HepG2 (cell line): ENCODE measurements at regions not wholly inside any gene's neighbourhood (a gene's known extent, or its start where the extent isn't known, plus 50 kb on each side); places are given as distances from the start of the nearest gene placed in this dataset.

Experiments used
- RAD21 ChIP-seq: fragments of 450-650 bp; formaldehyde crosslinking; IDR thresholded peaks from 2 replicates; pipeline ENCODE4 v1.5.0; 2020; ENCODE audit warnings: mild to moderate bottlenecking
- TEAD3 ChIP-seq: optimal IDR thresholded peaks from 2 replicates; pipeline ENCODE3; 2016; ENCODE audit warnings: borderline replicate concordance
- TF ChIP-seq, protein P1 (sequence below): sonication (generic); formaldehyde crosslinking; IDR thresholded peaks from 2 replicates; pipeline ENCODE4 v1.4.0; 2020; ENCODE audit warnings: missing genetic modification reagents

DNA sequence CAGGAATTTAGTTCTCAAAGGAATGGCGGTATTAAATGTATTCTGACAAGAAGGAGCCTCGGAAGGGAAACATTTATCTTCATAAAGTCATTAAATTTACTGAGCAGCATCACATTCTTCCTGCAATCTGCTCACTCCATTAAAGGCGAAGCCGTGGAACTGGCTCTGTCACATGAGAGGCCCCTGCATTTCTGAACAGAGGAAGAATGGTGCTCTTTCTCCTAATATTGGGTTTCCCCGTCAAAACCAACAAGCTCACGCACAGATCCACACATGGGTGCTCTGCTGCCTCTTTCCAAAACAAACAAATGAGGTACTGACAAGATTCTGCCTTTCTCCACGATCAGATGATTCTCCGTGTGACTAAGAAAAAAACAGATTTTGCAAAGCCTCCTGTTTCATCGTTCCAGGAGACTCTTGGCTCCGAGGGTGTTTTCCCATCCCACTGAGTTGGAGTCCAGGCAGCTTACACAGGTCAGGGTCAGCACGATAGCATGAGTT lies 191.2 kb downstream of the IDS start:
- TF ChIP-seq RAD21 (CRISPR knock-in tag) (no peak), TEAD3 (CRISPR knock-in tag) (no peak)
- TF ChIP-seq, protein P1, sequence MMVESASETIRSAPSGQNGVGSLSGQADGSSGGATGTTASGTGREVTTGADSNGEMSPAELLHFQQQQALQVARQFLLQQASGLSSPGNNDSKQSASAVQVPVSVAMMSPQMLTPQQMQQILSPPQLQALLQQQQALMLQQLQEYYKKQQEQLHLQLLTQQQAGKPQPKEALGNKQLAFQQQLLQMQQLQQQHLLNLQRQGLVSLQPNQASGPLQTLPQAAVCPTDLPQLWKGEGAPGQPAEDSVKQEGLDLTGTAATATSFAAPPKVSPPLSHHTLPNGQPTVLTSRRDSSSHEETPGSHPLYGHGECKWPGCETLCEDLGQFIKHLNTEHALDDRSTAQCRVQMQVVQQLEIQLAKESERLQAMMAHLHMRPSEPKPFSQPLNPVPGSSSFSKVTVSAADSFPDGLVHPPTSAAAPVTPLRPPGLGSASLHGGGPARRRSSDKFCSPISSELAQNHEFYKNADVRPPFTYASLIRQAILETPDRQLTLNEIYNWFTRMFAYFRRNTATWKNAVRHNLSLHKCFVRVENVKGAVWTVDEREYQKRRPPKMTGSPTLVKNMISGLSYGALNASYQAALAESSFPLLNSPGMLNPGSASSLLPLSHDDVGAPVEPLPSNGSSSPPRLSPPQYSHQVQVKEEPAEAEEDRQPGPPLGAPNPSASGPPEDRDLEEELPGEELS (CRISPR knock-in tag), result no peak
